ENCODE measurements at regions not wholly inside any gene's neighbourhood (a gene's known extent, or its start where the extent isn't known, plus 50 kb on each side); places are given as distances from the start of the nearest gene placed in this dataset.
"Not testable (repeated sequence)": the region's sequence is repeated elsewhere in the genome, so short reads cannot be mapped to it uniquely, and the experiment has no call there.

DNA sequence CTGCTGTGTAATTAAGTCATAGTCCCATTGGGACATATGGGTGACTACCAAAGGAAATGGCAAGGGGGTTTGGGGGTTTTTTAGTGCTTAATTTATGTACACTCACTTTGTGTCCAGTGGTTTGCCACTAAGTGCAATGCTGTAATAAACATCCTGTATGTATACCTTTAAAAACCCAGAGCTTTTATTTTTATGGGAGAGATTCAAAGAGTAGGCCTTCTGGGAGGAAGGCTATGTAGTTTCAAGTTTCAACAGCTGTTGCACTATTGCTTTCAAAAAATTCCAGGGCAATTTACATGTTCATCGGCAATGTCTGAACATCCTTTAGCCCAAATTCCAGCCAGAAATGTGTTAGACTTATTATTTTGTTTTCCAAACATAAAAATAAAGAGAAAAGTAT is 744.7 kb downstream of the XPNPEP1 start:
- DNase-seq = no peak

DNA sequence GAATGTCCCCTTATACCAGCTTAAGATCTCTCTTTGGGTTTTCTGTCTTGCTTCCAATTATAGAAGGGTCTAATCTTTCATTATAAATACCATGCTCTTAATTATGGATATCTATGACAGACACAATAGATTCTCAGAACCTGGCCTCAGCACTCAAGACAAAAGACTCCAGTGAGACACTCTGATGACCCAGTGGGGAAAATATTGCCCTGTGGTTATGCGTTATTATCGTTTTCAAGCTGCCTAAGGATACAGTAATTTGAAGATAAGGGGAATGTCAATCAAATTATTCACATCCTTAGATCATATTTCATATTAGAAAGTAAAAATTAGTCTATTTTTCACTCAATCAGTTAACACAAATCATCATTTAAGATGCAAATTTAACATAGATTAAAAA is 748.8 kb downstream of the XPNPEP1 start:
- DNase-seq = no peak

DNA sequence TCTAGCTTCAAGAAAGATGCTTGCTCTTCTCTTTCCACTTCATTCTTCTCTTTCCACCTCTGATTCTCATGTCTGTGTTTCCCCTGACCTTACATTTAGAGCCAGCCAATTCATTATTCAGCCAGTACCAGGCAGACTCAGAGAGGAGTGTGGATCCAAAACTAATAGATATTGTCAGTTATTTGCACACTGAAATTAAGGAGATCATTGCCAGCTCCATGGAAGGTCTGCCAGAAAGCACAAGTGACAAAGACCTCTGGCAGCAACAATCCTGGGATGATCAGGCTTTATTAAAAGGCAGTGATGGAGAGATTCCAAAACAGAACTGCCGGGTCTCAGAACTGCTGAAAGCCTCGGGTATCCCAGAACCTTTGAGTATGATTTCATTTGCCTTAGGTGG is 749.4 kb downstream of the XPNPEP1 start:
- DNase-seq = no peak

DNA sequence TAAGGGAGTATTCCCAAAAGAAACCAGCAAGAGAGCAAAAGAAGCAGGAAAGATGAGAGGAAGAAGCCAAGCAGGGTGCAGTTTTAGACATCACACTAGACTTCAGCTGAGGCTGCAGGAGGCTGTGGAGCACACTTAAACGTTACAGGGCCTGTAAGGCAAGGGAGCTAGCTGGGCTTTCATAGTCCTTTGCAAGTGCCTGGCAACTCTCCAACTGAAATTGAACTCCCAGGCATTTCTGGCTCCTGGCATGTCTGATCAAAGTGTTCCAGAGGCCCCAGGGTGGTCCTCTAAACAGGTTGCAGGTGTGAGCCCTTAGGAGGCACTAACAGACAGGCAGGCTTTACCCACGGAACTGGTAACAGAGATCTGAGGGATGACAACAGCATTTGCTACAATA is 750.2 kb downstream of the XPNPEP1 start:
- DNase-seq = no peak

DNA sequence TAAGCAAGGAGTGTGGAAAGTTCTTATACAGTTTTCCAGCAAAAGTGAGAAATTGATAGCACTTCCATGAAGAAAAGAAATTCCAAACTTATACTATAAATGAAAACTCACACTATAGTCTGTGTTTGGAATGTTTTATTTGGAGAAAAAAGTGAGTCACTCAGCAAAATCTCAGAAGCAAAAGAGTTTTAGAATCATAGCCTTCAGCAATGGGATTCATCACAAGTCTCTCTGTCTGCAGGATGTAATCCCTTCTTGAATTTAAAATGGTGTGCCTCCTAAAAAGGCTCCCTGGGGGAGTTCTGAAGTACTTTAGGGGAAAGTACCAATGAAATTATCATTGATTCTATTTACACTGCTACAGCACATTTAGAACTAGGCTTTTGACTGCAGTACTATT is 756.4 kb downstream of the XPNPEP1 start:
- DNase-seq = no peak

DNA sequence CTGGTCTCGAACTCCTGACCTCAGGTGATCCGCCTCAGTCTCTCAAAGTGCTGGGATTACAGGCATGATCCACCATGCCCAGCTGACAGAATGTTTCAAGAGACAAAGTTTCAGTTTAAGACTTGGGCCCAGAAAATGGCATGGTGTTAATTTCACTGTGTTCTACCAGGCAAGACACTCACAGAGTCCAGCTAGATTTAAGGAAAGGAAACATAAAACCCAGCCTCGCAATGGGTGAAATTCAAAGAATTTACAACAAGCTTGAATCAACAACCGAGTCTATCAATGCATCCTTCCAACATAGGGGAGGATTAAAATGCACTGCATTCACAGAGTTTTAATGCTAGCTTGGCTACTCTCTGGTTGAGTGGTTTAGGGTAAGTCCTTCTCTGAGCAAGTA is 764.0 kb downstream of the XPNPEP1 start:
- DNase-seq = no peak

DNA sequence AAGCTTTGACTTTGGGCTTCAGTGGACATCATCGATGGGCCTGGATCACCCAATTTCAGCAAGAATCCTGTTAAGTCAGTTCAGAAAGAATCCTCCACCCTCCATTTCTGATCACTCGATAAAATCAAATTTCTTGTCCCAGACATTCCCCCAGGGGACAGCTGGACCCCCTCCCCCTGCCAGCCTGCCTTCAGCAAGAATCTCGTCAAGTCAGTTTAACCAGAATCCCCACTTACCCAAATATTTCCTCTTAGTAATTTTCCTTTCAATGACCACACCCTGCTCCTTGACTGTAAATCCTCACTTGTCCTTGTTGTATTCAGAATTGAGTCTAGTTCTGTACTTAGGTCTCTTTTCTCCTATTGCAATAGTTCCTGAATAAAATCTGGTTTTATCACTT is 766.9 kb downstream of the XPNPEP1 start:
- no peak for DNase-seq

DNA sequence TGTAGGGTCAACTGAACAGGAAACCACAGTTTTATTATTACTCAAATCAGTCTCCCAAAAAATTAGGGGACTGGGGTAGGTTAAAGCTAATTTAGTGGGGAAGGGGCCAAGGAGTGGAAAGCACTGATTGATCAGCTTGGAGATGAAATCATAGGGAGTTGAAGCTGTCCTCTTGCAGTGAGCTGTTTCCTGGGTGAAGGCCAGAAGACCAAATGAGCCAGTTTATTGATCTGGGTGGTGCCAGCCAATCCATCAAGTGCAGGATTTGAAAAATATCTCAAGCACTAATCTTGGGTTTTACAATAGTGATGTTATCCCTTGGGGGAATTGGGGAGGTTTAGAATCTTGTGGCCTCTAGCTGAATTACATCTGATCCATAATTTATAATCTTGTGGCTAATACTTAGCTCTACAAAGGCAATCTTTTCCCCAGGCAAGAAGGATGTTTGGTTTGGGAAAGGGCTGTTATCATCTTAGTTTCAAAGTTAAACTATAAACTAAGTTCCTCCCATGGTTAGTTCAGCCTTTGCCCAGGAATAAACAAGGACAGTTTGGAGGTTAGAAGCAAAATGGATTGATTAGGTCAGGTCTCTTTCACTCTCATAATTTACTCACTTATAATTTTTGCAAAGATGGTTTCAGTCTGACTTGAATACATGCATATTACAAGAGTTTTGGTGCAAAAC is 773.5 kb downstream of the XPNPEP1 start:
- no peak for DNase-seq

DNA sequence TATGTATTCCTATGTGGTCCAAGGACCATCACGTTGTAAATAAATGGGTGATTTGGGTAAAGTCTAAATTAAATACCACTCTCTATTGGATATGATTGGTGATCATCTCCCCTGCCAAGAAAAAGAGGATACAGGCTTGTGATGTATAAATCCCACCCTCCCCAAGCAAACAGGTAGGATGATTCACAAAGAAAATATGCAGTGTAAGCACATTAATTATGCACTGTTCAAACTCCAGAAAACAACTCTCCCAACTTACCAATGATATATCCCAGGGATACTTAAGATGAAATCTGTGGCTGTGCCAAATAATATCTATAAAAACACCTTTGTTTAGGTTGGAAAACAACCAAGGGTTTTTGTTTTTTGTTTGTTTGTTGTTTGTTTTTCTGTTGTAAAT is 795.9 kb downstream of the XPNPEP1 start:
- DNase-seq = no peak

DNA sequence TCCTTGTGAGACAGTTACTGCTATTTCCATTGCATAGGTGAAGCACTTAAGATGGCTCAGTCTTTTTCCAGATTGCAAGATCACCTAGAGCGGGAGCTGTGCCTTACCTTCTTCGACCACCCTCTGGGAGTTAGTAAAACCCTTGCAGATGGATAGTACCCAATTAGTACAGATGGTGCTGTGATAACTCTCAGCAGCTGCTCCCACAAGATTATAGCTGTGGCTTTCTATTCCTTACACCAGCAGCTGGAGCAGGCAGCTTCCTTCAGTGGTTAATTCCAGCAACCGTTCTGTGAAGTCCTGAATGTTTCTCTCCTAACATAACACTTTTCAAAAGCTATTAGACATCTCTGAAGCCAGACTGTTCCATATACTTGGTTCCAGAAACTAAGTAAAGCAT is 796.8 kb downstream of the XPNPEP1 start:
- no peak for DNase-seq

DNA sequence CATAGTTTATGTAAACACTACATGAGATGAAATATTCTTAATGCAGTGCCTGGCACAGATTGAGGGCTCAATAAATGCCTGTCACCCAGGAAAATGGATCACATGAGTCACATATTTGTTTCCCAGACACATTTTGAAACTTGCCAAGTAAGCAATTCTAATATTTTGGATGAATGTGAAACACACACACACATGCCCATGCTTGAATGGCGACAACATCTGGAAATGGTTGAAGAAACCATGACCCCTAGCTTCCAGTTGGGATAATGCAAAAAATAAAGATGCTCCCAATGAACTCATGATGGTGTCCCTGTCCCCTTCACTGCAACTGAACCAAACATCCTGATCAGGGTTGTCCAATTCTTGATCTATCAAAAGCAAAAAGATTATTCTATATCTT is 797.3 kb downstream of the XPNPEP1 start:
- no peak for DNase-seq

DNA sequence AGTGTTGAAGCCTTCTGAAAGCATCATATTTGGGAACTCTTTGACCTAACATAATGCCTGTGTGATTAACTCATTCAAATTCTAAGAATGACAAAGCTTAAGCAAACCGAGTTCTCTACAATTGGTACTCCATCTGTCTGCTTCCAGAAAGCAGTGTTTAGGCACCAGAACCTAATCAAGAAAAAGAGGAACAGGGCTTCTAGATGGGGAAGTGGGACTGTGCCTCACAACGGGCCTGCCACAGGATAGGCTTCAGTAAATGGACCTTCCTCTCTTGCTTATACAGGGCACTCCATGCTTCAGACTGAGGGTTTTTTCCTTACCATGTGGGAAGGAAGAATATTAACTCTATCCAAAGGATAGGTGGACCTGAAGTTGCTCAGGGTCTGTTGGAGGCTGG is 808.1 kb downstream of the XPNPEP1 start:
- no peak for DNase-seq

DNA sequence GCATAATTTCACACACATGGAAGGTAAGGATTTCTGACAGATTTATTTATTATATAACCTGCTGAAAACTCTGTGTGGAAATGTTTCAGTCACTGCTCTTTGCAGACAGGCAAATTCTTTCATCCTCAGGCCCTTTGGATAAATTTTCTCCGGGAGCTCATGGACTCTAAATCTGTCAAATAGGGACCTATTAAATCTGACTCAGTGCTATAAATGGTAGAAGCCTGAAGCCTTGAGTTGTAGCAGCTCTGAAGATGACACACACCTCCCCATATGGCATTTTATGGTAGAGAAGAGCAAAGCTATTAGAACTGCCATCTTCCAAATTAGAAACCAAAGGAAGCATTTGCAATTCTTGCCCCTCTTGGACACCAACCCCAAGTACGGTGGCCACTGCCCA is 808.7 kb downstream of the XPNPEP1 start:
- DNase-seq = no peak

DNA sequence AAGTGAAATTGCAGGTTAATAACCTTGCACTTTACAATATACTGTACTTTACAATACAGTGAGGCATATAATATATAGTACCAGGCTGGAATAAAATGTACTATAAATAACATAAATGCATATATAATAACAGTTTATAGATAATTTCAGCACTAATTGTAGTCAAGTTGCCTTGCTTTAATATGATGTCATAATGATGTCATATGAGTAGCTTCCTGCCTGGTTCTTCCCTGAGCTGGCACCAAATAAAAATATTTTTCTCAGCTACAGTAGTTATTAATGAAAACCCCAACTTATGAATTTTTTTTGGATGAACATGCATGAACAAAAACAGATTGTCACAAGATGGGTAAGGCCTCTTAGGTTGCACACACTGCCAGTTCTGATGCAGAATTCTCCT is 816.7 kb downstream of the XPNPEP1 start:
- DNase-seq = no peak

DNA sequence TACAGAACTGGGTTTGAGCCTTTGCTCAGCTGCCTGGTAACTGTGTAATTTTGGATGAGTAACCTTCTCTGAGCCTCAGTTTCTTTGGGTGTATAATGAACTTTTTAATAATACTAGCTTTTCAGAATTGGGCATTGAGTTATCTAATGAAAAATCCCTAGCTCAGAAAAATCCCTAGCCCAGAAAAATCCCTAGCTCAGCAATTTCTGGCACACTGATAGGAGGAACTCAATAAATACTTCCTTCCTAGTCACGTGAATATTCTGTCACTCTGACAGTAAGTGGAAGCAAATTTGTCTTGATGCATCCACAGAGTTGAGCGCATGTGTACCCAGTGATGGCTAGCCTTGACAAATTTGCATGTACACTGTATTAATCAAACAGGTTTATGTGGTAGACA is 817.6 kb downstream of the XPNPEP1 start:
- no peak for DNase-seq

DNA sequence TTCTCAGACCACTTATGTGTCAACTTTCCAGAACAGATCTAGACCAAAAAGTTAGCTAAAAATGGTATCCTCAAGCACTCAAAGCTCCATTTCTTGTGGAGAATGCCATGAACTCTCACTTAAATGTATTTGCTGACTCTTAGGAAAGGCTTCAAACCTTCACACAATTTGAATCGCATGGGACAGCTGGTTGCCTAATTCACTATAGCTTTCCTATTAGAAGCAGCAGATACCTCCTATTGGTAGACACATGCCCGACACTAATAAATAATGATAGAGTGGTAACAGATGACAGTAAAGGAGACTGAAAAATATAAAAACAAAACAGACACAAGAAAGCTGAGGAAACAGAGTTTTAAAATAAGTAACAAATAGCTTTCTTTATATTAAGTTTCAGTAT is 818.5 kb downstream of the XPNPEP1 start:
- DNase-seq = no peak

DNA sequence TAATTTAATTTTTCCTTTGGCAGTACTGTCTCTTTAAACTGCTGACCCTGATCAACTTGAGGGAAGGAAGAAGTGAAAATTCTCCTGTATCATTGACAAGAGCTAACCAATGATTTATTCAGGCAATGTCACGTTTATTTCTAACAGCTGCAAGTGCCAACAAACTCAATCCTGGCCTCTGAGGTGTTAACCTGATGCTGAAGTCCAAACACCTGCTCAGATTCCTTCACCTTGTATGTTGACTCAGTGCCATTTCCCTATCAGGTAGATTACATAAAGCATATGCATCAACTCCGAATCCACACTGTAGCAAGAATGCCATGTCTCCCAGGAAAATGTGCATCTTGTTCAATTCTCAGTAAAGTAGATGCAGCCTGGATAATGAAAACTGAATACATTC is 820.0 kb downstream of the XPNPEP1 start:
- DNase-seq = no peak

DNA sequence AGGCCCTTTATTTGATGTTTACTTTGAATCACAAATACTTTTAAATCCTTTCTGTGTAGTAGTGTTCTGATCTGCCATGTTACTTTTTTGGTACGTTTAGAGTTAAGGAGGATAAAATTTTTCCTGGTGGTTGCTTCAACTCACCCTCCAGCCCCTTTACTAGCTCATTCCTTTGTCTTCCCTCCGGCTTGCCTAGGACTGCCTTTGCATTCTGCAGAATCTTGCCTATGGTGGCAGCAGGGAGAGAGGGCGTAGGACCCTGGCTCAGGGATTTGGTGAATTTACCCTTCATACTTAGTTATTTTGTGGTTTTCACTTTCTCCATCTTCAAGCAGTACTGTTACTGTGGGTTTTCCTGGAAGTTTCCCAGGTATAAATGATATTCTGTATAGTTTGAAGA is 833.5 kb downstream of the XPNPEP1 start:
- no peak for DNase-seq

DNA sequence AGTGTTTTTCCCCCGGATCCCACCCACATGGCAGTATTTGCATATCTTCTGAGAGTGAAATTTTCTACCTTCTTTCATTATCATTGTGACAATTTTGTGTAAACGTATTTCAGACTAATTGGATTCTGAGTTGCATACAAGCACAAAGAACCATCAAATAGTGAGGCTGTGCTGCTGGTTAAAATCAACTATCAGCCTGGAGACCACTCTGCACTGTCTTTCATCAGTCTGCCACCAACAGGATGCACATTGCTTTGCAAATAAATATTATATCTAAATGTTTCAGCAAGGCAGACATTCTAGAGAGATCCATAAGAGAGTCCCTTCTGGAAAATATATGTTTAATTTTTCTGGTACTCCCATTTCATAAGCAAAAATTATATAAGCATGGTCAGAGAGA is 851.8 kb downstream of the XPNPEP1 start:
- DNase-seq = no peak

DNA sequence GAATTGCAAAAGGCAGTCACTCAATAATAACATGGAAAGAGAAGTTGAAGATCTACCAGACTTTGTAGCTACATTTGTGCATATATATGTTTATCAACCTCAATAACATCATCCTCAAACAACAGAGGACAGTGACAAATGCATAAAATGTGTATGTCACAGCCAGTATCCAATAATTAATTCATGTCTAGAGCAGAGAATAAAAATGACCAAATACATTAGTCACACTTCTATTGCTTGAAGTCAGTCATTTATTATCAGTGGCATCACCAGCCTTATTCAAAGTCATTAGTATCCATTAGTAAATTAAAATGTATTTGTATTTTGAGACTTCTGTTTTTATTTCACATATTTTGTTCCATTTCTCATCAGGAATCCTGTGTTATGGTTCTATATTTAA is 852.8 kb downstream of the XPNPEP1 start:
- DNase-seq = no peak

DNA sequence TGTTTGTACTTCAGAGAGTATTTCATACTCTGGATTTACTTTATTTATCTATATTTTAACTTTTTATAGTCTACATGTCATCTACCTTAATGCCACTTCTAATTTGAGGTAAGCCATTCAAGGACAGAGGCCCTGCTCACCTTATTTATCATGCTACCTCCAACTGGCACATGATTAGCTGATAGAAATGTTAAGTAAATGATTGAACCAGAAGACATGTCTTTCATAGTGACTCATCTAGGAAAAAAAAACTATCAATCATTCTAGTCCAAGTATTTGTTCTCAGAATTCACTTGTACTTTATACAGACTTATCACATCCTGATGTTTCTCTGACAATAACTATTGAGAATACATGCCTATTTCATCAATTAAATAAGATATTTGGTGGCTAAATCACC is 856.3 kb downstream of the XPNPEP1 start:
- DNase-seq = no peak

DNA sequence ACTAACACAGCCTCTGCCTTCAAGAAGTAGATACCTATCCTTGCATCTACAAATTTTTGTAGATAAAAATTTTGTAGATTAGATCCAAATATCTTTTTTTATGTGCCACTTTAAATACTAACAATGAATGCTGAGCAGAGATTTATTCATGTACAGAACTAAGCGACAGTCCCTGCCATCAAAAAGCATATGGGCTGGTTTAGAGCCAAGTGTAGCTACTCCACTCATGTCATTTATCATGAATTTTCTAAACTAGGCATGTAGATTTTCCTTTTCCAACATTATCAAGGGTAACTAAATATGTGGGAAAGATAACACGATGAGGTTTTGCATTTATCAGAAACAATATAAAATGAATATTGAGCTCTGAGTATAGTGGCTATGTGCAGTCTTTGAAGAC is 857.5 kb downstream of the XPNPEP1 start:
- no peak for DNase-seq

DNA sequence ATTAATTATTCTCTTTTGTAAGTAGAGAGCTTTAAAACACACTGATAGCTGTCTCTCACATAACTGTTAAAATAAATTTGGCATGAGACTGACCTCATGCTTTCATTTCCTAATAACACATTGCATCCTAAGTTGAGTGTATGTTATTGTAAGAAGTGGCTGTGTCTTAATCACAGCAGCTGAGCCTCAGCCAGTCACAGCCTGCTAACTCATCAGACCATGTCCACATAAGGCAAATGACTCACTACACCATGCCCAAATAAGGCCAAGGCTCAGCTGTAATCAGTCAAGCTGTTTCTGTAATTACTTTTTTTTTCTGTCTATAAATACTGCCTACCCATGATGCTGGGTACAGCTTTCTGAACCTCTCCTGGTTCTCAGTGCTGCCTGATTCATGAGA is 860.9 kb downstream of the XPNPEP1 start:
- DNase-seq = no peak

DNA sequence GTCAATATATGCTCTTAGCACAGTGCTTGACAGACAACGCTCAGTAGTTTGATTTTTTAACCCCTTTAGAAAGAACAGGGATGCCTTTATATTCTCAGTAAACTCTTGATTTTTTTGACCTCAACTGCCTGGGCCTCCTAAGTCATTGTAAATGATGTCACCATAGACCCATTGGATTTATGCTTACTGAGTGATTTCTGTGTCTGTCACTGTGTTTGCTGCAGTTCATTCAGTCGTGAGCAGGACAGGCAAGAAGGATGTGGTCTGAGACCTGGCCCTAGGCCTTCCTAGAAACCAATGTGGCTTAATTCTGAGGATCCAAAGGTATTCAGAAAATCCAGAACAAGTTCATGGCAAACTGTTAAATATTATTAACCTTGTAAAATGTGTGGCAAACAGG is 868.1 kb downstream of the XPNPEP1 start:
- no peak for DNase-seq

DNA sequence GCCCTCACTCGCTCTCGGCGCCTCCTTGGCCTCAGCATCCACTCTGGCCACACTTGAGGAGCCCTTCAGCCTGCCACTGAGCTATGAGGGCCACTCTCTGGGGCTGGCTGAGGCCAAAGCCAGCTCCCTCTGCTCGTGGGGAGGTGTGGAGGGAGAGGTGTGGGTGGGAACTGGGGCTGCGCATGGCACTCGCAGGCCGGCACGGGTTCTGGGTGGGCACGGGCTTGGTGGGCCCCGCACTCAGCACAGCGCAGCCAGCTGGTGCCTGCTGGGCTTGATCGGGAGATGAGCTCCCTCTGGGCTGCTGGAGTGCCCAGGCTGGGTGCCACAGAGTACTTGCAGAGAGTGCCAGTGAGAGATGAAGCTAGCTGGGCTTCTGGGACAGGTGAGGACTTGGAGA is 875.5 kb downstream of the XPNPEP1 start:
- DNase-seq = no peak

DNA sequence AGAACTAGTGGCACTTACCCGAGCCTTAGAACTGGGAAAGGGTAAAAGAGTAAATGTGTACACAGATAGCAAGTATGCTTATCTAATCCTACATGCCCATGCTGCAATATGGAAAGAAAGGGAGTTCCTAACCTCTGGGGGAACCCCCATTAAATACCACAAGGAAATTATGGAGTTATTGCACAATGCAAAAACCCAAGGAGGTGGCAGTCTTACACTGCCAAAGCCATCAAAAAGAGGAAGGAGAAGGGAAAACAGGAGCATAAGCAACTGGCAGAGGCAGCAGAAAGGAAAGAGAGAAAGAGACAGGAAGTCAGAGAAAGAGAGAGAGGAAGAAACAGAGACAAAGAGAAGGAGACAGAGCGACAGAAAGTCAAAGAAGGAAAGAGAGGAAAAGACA is 876.9 kb downstream of the XPNPEP1 start:
- not testable (repeated sequence) for DNase-seq

Measured in stimulated activated CD4-positive, alpha-beta T cell treated with anti-CD3 and anti-CD28 coated beads, Interleukin-2, amount 100 ng/mL, for 24 hours (primary cell).